ENCODE measurements at regions not wholly inside any gene's neighbourhood (a gene's known extent, or its start where the extent isn't known, plus 50 kb on each side); places are given as distances from the start of the nearest gene placed in this dataset.
A peak's percentile ranks its signal among the peaks of the same experiment; 100 is the strongest.

GRCh38 chr5:97480313-97480712, 297.3 kb upstream of the RIOK2 start:
- no peak overlapping the region for H3K14ac ChIP-seq (ENCODE audit: low read length)
- no peaks in the 10 kb centered on the region for H3K79me1 ChIP-seq (ENCODE audit: low read length)
- no peak overlapping the region for H4K12ac ChIP-seq (ENCODE audit: low read depth, low read length)
- no peak overlapping the region for H2BK120ac ChIP-seq (ENCODE audit: insufficient read depth, low read length, poor library complexity)
- H2BK12ac ChIP-seq (ENCODE audit: low read length), result no peak overlapping the region
- H3K27me3 ChIP-seq (ENCODE audit: insufficient read depth, low read length), result no peaks in the 10 kb centered on the region
- H3K9me3 ChIP-seq (ENCODE audit: insufficient read depth, low read depth, low read length), result no peaks in the 10 kb centered on the region
- no peaks in the 10 kb centered on the region for H3K4me1 ChIP-seq (ENCODE audit: control insufficient read depth in 1 of 2, insufficient read depth in 2 of 2, low read length in 2 of 2)
- no peak overlapping the region for H3K18ac ChIP-seq (ENCODE audit: low read length)
- no peak overlapping the region for H3K4me2 ChIP-seq (ENCODE audit: low read length)
- no peaks in the 10 kb centered on the region for H3K79me2 ChIP-seq (ENCODE audit: control insufficient read depth, insufficient read depth, low read length, poor library complexity)
- H3K9ac ChIP-seq (ENCODE audit: low read length), result no peak overlapping the region
- no peak overlapping the region for H4K8ac ChIP-seq (ENCODE audit: low read depth, low read length)
- no peak for DNase-seq
- no peak overlapping the region for H2BK5ac ChIP-seq (ENCODE audit: low read depth, low read length, poor library complexity)
- no peaks in the 10 kb centered on the region for H3K36me3 ChIP-seq (ENCODE audit: control insufficient read depth in 1 of 2, insufficient read depth in 2 of 2, low read length in 2 of 2)
- WGBS (ENCODE audit: extremely low coverage, insufficient coverage, insufficient read length), result no CpG with 5 or more reads among the region's 3 CpGs
- H2AK5ac ChIP-seq (ENCODE audit: low read length), result no peak overlapping the region
- no peak overlapping the region for H3K27ac ChIP-seq (ENCODE audit: low read depth, low read length)
- H3K4ac ChIP-seq (ENCODE audit: low read depth, low read length), result no peak overlapping the region
- no peak overlapping the region for H3K23ac ChIP-seq (ENCODE audit: low read length)
- H4K91ac ChIP-seq (ENCODE audit: low read depth, low read length), result no peak overlapping the region
- H3K4me3 ChIP-seq (ENCODE audit: low read depth, low read length), result no peak overlapping the region
- no peak overlapping the region for H2AFZ ChIP-seq (ENCODE audit: insufficient read depth, low read length, poor library complexity)

- H3K4me3 ChIP-seq (ENCODE audit: low read depth, low read length), result no peak overlapping the region
- no peaks in the 10 kb centered on the region for H3K79me1 ChIP-seq (ENCODE audit: low read length)
- no peak overlapping the region for H2AK5ac ChIP-seq (ENCODE audit: low read length)
- H3K4me2 ChIP-seq (ENCODE audit: low read length), result no peak overlapping the region
- no peak overlapping the region for H2BK120ac ChIP-seq (ENCODE audit: insufficient read depth, low read length, poor library complexity)
- no peak overlapping the region for H3K4ac ChIP-seq (ENCODE audit: low read depth, low read length)
- H2AFZ ChIP-seq (ENCODE audit: insufficient read depth, low read length, poor library complexity), result no peak overlapping the region
- H4K91ac ChIP-seq (ENCODE audit: low read depth, low read length), result no peak overlapping the region
- H3K27ac ChIP-seq (ENCODE audit: low read depth, low read length), result no peak overlapping the region
- DNase-seq, result no peak
- H3K36me3 ChIP-seq (ENCODE audit: control insufficient read depth in 1 of 2, insufficient read depth in 2 of 2, low read length in 2 of 2), result no peaks in the 10 kb centered on the region
- H3K18ac ChIP-seq (ENCODE audit: low read length), result no peak overlapping the region
- H3K27me3 ChIP-seq (ENCODE audit: insufficient read depth, low read length), result no peaks in the 10 kb centered on the region
- H3K9ac ChIP-seq (ENCODE audit: low read length), result no peak overlapping the region
- WGBS (ENCODE audit: extremely low coverage, insufficient coverage, insufficient read length), result no CpG with 5 or more reads among the region's 7 CpGs
- H2BK5ac ChIP-seq (ENCODE audit: low read depth, low read length, poor library complexity), result no peak overlapping the region
- no peaks in the 10 kb centered on the region for H3K4me1 ChIP-seq (ENCODE audit: control insufficient read depth in 1 of 2, insufficient read depth in 2 of 2, low read length in 2 of 2)
- H4K12ac ChIP-seq (ENCODE audit: low read depth, low read length), result no peak overlapping the region
- H3K79me2 ChIP-seq (ENCODE audit: control insufficient read depth, insufficient read depth, low read length, poor library complexity), result no peaks in the 10 kb centered on the region
- no peak overlapping the region for H4K8ac ChIP-seq (ENCODE audit: low read depth, low read length)
- H3K14ac ChIP-seq (ENCODE audit: low read length), result no peak overlapping the region
- peak overlapping the region; percentile 25 for H3K23ac ChIP-seq (ENCODE audit: low read length)
- H2BK12ac ChIP-seq (ENCODE audit: low read length), result no peak overlapping the region
- H3K9me3 ChIP-seq (ENCODE audit: insufficient read depth, low read depth, low read length), result no peaks in the 10 kb centered on the region
Observed at GRCh38 chr5:97488126-97488668, 305.1 kb upstream of the RIOK2 start.

- Histone ChIP-seq H3K14ac (ENCODE audit: low read length) (no peak overlapping the region), H4K91ac (ENCODE audit: low read depth, low read length) (no peak overlapping the region), H3K36me3 (ENCODE audit: control insufficient read depth in 1 of 2, insufficient read depth in 2 of 2, low read length in 2 of 2) (no peaks in the 10 kb centered on the region), H3K4me2 (ENCODE audit: low read length) (no peak overlapping the region), H2BK120ac (ENCODE audit: insufficient read depth, low read length, poor library complexity) (no peak overlapping the region), H3K79me2 (ENCODE audit: control insufficient read depth, insufficient read depth, low read length, poor library complexity) (no peaks in the 10 kb centered on the region), H3K23ac (ENCODE audit: low read length) (no peak overlapping the region), H3K79me1 (ENCODE audit: low read length) (no peaks in the 10 kb centered on the region), H4K12ac (ENCODE audit: low read depth, low read length) (no peak overlapping the region), H3K4me1 (ENCODE audit: control insufficient read depth in 1 of 2, insufficient read depth in 2 of 2, low read length in 2 of 2) (no peaks in the 10 kb centered on the region), H3K27ac (ENCODE audit: low read depth, low read length) (no peak overlapping the region), H4K8ac (ENCODE audit: low read depth, low read length) (no peak overlapping the region), H2BK5ac (ENCODE audit: low read depth, low read length, poor library complexity) (no peak overlapping the region), H3K4me3 (ENCODE audit: low read depth, low read length) (no peak overlapping the region), H3K27me3 (ENCODE audit: insufficient read depth, low read length) (no peaks in the 10 kb centered on the region), H3K4ac (ENCODE audit: low read depth, low read length) (no peak overlapping the region), H3K9me3 (ENCODE audit: insufficient read depth, low read depth, low read length) (no peaks in the 10 kb centered on the region), H3K9ac (ENCODE audit: low read length) (no peak overlapping the region), H2BK12ac (ENCODE audit: low read length) (no peak overlapping the region), H3K18ac (ENCODE audit: low read length) (no peak overlapping the region), H2AK5ac (ENCODE audit: low read length) (no peak overlapping the region), H2AFZ (ENCODE audit: insufficient read depth, low read length, poor library complexity) (no peak overlapping the region)
- no peak for DNase-seq
- no CpG with 5 or more reads among the region's 8 CpGs for WGBS (ENCODE audit: extremely low coverage, insufficient coverage, insufficient read length)
Observed at GRCh38 chr5:97489010-97489840, 306.2 kb upstream of the RIOK2 start.

GRCh38 chr5:97494465-97494864, 311.4 kb upstream of the RIOK2 start:
- Histone ChIP-seq H3K27me3 (ENCODE audit: insufficient read depth, low read length) (no peaks in the 10 kb centered on the region), H3K14ac (ENCODE audit: low read length) (no peak overlapping the region), H2BK120ac (ENCODE audit: insufficient read depth, low read length, poor library complexity) (no peak overlapping the region), H3K4me3 (ENCODE audit: low read depth, low read length) (no peak overlapping the region), H2AFZ (ENCODE audit: insufficient read depth, low read length, poor library complexity) (no peak overlapping the region), H3K23ac (ENCODE audit: low read length) (no peak overlapping the region), H4K12ac (ENCODE audit: low read depth, low read length) (no peak overlapping the region), H3K79me1 (ENCODE audit: low read length) (no peaks in the 10 kb centered on the region), H2AK5ac (ENCODE audit: low read length) (no peak overlapping the region), H2BK12ac (ENCODE audit: low read length) (no peak overlapping the region), H4K8ac (ENCODE audit: low read depth, low read length) (no peak overlapping the region), H2BK5ac (ENCODE audit: low read depth, low read length, poor library complexity) (no peak overlapping the region), H3K9me3 (ENCODE audit: insufficient read depth, low read depth, low read length) (no peaks in the 10 kb centered on the region), H3K4ac (ENCODE audit: low read depth, low read length) (no peak overlapping the region), H3K4me2 (ENCODE audit: low read length) (no peak overlapping the region), H3K18ac (ENCODE audit: low read length) (no peak overlapping the region), H3K9ac (ENCODE audit: low read length) (no peak overlapping the region), H3K79me2 (ENCODE audit: control insufficient read depth, insufficient read depth, low read length, poor library complexity) (no peaks in the 10 kb centered on the region), H4K91ac (ENCODE audit: low read depth, low read length) (no peak overlapping the region), H3K27ac (ENCODE audit: low read depth, low read length) (no peak overlapping the region), H3K4me1 (ENCODE audit: control insufficient read depth in 1 of 2, insufficient read depth in 2 of 2, low read length in 2 of 2) (no peaks in the 10 kb centered on the region), H3K36me3 (ENCODE audit: control insufficient read depth in 1 of 2, insufficient read depth in 2 of 2, low read length in 2 of 2) (no peaks in the 10 kb centered on the region)
- no CpG with 5 or more reads among the region's 3 CpGs for WGBS (ENCODE audit: extremely low coverage, insufficient coverage, insufficient read length)
- no peak for DNase-seq
